ENCODE measurements at regions not wholly inside any gene's neighbourhood (a gene's known extent, or its start where the extent isn't known, plus 50 kb on each side); places are given as distances from the start of the nearest gene placed in this dataset.
"Not testable (repeated sequence)": the region's sequence is repeated elsewhere in the genome, so short reads cannot be mapped to it uniquely, and the experiment has no call there.

DNA sequence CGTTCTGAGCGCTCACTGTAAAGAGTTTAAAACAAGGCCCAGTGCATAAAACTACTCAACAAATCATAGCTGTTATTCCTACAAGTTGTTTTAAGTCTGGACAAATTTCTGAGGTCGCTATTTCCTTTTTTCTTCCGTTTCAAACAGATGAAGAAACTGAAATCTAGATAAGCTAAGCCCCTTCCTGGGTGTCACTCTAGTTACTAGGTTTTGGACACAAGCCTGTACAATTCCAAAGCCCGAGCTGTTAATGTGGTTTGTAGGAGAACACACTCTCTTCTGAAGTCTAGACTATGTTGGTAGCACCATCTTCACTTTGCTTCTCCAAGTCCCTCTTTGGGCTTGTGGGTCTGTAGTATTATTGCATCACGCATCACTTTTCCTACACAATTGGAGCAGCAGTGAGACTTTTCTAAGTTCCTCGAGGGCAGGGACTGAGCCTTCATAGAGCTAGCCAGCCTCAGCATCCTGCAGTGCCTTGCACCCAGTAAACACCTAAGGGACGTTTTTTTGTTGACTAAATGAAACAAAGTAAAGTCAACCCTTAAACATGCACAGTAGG, 142.6 kb upstream of the PROK2 start:
- no peaks in the 10 kb centered on the region for H3F3A ChIP-seq (ENCODE audit: insufficient read depth)
- TF ChIP-seq, protein P1, sequence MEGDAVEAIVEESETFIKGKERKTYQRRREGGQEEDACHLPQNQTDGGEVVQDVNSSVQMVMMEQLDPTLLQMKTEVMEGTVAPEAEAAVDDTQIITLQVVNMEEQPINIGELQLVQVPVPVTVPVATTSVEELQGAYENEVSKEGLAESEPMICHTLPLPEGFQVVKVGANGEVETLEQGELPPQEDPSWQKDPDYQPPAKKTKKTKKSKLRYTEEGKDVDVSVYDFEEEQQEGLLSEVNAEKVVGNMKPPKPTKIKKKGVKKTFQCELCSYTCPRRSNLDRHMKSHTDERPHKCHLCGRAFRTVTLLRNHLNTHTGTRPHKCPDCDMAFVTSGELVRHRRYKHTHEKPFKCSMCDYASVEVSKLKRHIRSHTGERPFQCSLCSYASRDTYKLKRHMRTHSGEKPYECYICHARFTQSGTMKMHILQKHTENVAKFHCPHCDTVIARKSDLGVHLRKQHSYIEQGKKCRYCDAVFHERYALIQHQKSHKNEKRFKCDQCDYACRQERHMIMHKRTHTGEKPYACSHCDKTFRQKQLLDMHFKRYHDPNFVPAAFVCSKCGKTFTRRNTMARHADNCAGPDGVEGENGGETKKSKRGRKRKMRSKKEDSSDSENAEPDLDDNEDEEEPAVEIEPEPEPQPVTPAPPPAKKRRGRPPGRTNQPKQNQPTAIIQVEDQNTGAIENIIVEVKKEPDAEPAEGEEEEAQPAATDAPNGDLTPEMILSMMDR (IDR thresholded peaks at IDR 0.05; ENCODE audit: insufficient read depth, low read length, poor library complexity, severe bottlenecking), result no peak
- TF ChIP-seq EZH2phosphoT487 (conservative IDR thresholded peaks at IDR 0.05; ENCODE audit: low read length), result no peak
- no peaks in the 10 kb centered on the region for H3K9me3 ChIP-seq (ENCODE audit: insufficient read depth, low read length)
- no peaks in the 10 kb centered on the region for H4K20me1 ChIP-seq (ENCODE audit: low read depth, low read length)
- no peak overlapping the region for H3K9ac ChIP-seq (ENCODE audit: low read length)
- no peak overlapping the region for H2AFZ ChIP-seq (ENCODE audit: low read depth, low read length, severe bottlenecking)
- H3K4me2 ChIP-seq (ENCODE audit: low read depth, low read length, poor library complexity, severe bottlenecking), result no peak overlapping the region
- H3K36me3 ChIP-seq (ENCODE audit: low read length), result no peaks in the 10 kb centered on the region
- H3K4me3 ChIP-seq (ENCODE audit: insufficient read depth, low read length, poor library complexity, severe bottlenecking), result no peak overlapping the region
- H3K27ac ChIP-seq (ENCODE audit: low read depth, low read length), result no peak overlapping the region
- H3K79me2 ChIP-seq (ENCODE audit: insufficient read depth, low read length), result no peaks in the 10 kb centered on the region
- no peaks in the 10 kb centered on the region for H3K9me2 ChIP-seq (replicated peaks; ENCODE audit: insufficient read depth, low read length)
- H3K27me3 ChIP-seq (ENCODE audit: low read length), result no peaks in the 10 kb centered on the region

DNA sequence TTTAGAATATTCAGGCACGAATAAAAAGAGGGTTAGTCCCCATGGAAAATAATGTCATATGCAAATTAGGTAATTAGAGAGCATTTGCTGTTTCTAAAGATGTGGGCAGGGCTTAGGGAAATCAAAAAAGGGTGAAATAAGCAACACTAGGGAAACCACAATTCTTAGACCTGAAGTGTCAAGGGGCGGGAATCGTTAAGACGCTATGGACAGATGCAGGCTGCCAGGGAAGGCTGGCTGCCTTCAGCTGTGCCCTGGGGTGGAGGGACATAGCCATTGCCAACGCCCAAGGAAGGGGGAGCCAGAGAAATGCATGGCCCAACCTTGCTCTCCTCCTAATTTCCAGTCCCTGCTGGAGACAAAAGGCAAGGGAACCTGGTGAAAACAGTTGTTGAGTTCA, 141.7 kb upstream of the PROK2 start:
- Histone ChIP-seq H3K4me2 (ENCODE audit: low read depth, low read length, poor library complexity, severe bottlenecking) (no peak overlapping the region), H3K79me2 (ENCODE audit: insufficient read depth, low read length) (no peaks in the 10 kb centered on the region), H3F3A (ENCODE audit: insufficient read depth) (no peaks in the 10 kb centered on the region), H3K9me3 (ENCODE audit: insufficient read depth, low read length) (no peaks in the 10 kb centered on the region), H3K4me3 (ENCODE audit: insufficient read depth, low read length, poor library complexity, severe bottlenecking) (no peak overlapping the region), H3K9ac (ENCODE audit: low read length) (no peak overlapping the region), H3K9me2 (replicated peaks; ENCODE audit: insufficient read depth, low read length) (no peaks in the 10 kb centered on the region), H3K36me3 (ENCODE audit: low read length) (no peaks in the 10 kb centered on the region), H4K20me1 (ENCODE audit: low read depth, low read length) (no peaks in the 10 kb centered on the region), H3K27ac (ENCODE audit: low read depth, low read length) (no peak overlapping the region), H3K27me3 (ENCODE audit: low read length) (no peaks in the 10 kb centered on the region), H2AFZ (ENCODE audit: low read depth, low read length, severe bottlenecking) (no peak overlapping the region)
- no peak for TF ChIP-seq EZH2phosphoT487 (conservative IDR thresholded peaks at IDR 0.05; ENCODE audit: low read length)
- TF ChIP-seq, protein P1 (IDR thresholded peaks at IDR 0.05; ENCODE audit: insufficient read depth, low read length, poor library complexity, severe bottlenecking), result no peak

DNA sequence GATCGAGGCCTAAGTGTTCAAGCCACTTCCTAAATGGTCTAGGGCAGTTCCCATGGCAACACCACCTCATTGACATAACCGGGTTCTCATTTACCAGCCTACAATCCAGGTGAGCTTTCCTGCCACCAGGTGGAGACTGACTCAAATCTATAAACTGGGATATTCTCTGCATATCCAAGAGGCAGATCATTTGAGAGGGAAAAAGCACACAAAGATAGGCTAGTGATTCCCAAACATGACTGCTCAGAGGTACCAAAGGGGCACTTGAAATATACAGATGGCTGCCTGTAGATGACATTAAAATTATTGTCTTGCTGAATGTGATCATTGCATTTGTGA, 141.3 kb upstream of the PROK2 start:
- no peak overlapping the region for H3K4me3 ChIP-seq (ENCODE audit: insufficient read depth, low read length, poor library complexity, severe bottlenecking)
- H3K4me2 ChIP-seq (ENCODE audit: low read depth, low read length, poor library complexity, severe bottlenecking), result no peak overlapping the region
- H3K27ac ChIP-seq (ENCODE audit: low read depth, low read length), result no peak overlapping the region
- H4K20me1 ChIP-seq (ENCODE audit: low read depth, low read length), result no peaks in the 10 kb centered on the region
- no peaks in the 10 kb centered on the region for H3K9me2 ChIP-seq (replicated peaks; ENCODE audit: insufficient read depth, low read length)
- H2AFZ ChIP-seq (ENCODE audit: low read depth, low read length, severe bottlenecking), result no peak overlapping the region
- no peaks in the 10 kb centered on the region for H3K36me3 ChIP-seq (ENCODE audit: low read length)
- H3K9me3 ChIP-seq (ENCODE audit: insufficient read depth, low read length), result no peaks in the 10 kb centered on the region
- TF ChIP-seq EZH2phosphoT487 (conservative IDR thresholded peaks at IDR 0.05; ENCODE audit: low read length), result no peak
- TF ChIP-seq, protein P1 (IDR thresholded peaks at IDR 0.05; ENCODE audit: insufficient read depth, low read length, poor library complexity, severe bottlenecking), result peak; percentile 40
- no peaks in the 10 kb centered on the region for H3K27me3 ChIP-seq (ENCODE audit: low read length)
- H3F3A ChIP-seq (ENCODE audit: insufficient read depth), result no peaks in the 10 kb centered on the region
- H3K79me2 ChIP-seq (ENCODE audit: insufficient read depth, low read length), result no peaks in the 10 kb centered on the region
- H3K9ac ChIP-seq (ENCODE audit: low read length), result no peak overlapping the region

DNA sequence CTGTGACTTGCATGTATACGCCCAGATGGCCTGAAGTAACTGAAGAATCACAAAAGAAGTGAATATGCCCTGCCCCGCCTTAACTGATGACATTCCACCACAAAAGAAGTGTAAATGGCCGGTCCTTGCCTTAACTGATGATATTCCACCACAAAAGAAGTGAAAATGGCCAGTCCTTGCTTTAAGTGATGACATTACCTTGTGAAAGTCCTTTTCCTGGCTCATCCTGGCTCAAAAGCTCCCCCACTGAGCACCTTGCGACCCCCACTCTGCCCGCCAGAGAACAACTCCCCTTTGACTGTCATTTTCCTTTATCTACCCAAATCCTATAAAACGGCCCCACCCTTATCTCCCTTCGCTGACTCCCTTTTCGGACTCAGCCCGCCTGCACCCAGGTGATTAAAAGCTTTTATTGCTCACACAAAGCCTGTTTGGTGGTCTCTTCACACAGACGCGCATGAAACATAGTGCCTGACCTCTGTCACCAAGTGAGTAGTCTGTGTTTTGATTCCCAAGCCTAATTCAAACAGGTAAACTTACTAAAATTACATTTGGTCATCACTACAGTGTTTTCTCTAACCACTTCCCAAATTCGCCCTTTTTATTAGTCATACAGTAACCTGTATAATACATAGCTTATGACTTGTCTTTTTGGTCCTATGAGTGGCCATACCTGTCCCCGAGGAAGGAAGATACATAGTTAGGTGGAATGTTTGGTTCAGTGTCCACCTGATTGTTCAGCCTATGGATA, 140.7 kb upstream of the PROK2 start:
- not testable (repeated sequence) for H3K27ac ChIP-seq (ENCODE audit: low read depth, low read length); H3K79me2 ChIP-seq (ENCODE audit: insufficient read depth, low read length); H4K20me1 ChIP-seq (ENCODE audit: low read depth, low read length); H3K4me2 ChIP-seq (ENCODE audit: low read depth, low read length, poor library complexity, severe bottlenecking); H3K4me3 ChIP-seq (ENCODE audit: insufficient read depth, low read length, poor library complexity, severe bottlenecking); H2AFZ ChIP-seq (ENCODE audit: low read depth, low read length, severe bottlenecking); H3F3A ChIP-seq (ENCODE audit: insufficient read depth); H3K9ac ChIP-seq (ENCODE audit: low read length); H3K9me2 ChIP-seq (replicated peaks; ENCODE audit: insufficient read depth, low read length); H3K27me3 ChIP-seq (ENCODE audit: low read length); H3K9me3 ChIP-seq (ENCODE audit: insufficient read depth, low read length); H3K36me3 ChIP-seq (ENCODE audit: low read length)

All from SU-DHL-6 (cell line).